KG1 (cell line): ENCODE measurements at regions not wholly inside any gene's neighbourhood (a gene's known extent, or its start where the extent isn't known, plus 50 kb on each side); places are given as distances from the start of the nearest gene placed in this dataset.
A peak's percentile ranks its signal among the peaks of the same experiment; 100 is the strongest.

Source experiments
- DNase-seq: peaks from one replicate; lab custom pipeline; 2025; lab: John Stamatoyannopoulos, UW

- DNase-seq, result no peak
Observed at GRCh38 chr10:125399289-125399688, 238.9 kb upstream of the CTBP2 start.

GRCh38 chr10:125398270-125398669, 237.9 kb upstream of the CTBP2 start:
- no peak for DNase-seq

DNA sequence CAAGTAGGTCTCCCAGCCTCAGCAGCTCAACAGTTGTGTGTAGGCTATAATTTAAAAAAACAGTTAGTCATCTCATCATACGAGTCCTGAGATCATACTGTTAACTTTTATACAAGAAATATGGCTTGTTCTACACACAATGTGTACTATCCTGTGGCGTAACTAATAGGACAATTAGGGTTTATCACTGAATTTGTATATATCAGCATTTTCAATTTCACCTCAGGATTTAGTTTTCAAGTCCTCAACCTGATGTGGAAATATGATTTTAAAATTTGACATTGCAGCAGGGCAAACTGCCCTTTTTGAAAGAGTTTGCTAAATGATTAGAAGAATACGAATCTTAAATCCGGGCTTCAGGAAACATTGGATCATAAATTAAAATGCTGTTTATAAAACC, 237.2 kb upstream of the CTBP2 start:
- no peak for DNase-seq

DNA sequence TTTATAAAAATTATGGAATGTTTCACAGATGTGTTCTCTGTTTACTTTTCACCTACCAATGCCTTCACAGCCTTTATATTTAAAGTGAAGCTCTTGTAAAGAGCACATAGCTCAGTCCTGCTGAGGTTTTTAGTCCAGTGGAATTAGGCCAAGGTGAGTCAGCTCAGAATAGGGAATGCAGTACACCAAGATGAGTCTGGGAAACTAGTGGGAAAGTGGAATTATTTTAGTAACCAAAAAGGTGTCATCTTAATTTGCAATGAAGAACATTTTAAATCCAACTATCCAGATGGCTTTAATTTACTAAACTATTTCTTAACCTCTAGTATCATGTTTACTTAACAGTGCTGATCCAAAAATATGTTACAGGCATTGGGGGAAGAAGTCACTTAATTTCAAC, 236.3 kb upstream of the CTBP2 start:
- no peak for DNase-seq

DNA sequence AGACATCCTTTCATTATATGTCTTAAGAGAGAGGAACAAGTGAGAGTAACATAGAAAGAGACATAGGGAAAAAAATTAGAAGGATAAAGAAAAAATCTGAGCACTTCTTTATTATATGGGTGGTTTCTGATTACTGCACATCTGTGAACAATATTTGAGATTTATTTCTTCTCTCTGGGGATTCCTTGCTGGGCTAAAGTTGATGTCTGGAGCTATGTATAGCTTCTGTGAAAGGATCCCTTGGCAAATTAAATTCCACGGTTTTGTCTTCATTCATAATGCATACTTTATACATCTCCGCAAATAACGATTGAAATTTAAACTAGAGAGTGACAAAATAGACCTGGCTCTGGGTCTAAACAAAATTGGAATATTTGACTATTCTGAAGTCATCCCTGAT, 232.2 kb upstream of the CTBP2 start:
- no peak for DNase-seq

- no peak for DNase-seq
Observed at GRCh38 chr10:125392154-125392553, 231.8 kb upstream of the CTBP2 start.

DNA sequence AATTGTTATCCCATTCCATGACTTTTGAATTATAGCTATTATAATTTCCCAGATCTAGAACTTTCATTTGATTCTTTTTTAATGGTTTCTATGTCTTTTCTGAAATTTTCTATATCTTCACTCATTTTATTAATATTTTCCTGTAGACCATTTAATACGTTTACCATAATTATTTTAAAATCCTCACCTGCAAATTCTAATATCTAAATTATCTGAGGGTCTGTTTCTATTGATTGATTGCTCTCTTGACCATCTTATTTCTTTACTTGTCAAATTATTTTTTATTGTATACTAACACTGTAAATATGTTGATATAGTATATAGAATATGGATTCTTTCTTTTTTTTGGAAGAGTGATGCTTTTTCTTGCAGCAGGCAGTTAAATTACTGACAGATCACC, 229.3 kb upstream of the CTBP2 start:
- no peak for DNase-seq

- no peak for DNase-seq
Observed at GRCh38 chr10:125379592-125379991, 219.2 kb upstream of the CTBP2 start.

DNA sequence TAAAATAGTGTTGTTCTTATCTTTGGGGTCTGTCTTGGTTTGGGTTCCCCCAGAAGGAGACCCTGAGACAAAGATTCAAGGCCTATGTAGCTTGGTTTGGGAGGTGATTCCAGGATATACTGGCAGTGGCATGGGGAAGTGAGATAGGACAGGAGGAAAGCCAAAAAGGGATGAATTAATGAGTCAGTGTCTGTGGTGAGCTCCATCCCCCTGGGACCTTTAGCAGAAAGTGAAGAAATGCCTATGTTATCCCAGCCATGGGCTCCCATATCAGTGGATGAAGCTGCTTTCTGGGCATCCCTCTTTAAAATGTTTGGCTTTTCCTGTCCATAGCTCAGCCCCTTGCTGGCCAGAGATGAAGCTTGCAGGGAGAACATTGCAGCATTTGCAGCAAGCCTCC, 217.0 kb upstream of the CTBP2 start:
- no peak for DNase-seq

DNA sequence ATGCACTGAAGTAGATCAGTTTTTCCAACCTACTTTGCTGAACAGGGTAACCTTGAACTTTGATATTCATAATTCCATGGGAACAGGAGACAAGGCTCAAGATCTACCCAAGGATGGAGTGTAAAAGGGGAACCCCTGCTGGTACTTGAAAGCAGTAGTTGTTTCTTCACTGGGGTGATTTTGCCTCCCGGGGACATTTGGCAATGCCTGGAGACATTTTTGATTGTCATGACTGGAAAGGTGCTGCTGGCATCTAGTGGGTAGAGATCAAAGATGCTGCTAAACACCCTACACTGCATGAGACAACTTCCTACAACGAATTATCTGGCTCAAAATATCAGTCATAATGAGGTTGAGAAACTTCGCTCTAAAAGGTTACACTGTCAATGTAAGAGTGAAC, 214.8 kb upstream of the CTBP2 start:
- no peak for DNase-seq

- no peak for DNase-seq
Observed at GRCh38 chr10:125373546-125373945, 213.2 kb upstream of the CTBP2 start.

DNA sequence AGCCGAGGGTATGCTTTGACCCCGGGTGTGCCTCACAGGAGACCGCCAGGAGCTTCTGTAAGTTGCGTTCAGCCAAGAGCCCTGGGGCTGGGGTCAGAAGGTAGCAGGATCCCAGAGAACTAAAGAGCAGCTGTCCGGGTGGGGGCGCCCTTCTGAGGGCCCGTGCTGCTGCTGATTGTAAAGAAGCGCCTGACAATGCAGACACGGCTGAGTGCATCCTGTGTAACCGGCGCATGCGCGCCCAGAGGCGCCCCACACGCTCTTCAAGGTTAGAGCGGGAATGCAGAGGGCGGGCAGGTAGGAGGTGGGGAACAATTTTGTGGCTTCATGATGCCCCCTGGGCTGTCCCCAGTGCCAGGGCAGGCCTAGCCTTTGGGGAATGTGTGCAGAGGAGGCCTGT, 210.2 kb upstream of the CTBP2 start:
- no peak for DNase-seq

DNA sequence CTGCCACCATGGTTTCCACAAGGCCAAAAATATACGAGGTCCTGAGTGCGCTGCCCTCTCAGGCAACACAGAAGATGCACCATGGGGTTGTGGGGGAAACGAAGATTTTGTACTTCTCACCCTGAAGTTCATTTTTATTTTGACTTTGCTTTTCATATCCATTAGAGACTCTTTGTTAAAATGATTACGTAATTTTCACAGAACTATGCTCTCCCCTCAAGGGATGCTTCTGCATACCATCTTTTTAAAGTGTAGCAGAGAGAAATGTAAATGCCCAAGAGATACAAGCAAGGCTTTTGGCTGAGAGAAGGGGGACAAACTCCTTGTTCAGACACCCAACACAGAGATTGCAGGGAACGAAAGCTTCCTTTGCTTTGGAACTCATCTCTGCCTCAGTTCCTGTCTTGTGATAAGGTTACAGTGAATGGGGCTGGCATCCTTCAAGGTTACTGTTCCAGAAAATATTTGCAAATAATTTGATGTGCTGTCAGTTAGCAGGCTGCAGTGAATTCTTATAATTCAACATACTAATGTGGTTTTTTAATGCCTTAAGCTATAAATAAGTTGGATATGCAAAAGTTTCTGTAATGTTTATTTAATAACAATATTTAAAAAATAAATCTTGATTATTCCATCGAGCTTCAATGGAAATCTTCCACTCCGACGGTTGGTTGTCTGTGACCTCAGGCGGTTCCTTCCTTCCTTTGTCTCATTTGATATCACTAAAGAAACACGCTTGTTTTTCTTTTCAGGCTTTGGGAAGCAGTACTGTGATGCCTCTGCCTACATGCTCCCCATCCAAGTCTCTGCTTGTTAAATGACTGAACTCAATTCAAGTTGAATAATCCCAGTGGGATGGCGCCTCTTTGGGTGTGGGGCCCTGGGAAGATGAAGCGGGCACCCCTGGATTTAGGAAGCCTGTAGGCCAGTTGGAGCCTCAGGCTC, 209.3 kb upstream of the CTBP2 start:
- DNase-seq, result no peak

GRCh38 chr10:125368146-125368545, 207.8 kb upstream of the CTBP2 start:
- DNase-seq, result no peak

DNA sequence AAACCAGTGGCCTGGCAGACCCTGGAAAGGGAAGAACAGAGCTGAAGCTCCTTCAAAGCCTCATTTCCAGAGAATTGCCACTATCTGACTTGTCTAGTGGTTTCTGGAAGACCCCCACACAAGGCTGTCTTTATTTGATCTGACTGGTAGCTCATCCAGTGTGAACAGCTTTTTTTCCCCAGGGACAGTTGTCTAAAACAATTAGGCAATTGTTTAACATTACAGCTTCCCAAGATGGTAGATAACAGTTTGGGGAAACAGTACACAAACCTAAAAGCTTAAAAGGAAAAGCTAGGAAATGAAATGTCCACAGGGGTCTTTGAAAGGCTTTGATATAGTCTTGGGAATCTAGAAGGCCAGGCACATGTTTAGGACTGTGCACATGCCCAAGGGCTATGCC, 203.4 kb upstream of the CTBP2 start:
- DNase-seq, result no peak

- no peak for DNase-seq
Observed at GRCh38 chr10:125362950-125363349, 202.6 kb upstream of the CTBP2 start.

DNA sequence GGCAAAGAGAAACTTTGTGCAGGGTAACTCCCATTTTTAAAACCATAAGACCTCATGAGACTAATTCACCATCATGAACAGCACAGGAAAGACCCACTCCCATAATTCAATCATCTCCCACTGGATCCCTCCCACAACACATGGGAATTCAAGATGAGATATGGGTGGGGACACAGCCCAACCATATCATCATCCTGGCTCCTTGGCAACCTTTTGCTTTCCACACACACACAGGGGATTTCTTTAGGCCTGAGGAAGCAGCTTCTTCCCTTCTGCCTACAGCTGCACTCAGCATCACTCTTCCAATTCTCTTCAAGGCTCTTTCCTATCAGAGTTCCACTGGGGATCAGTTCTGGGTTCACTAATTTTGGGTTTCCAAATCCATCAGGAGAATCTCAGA, 199.0 kb upstream of the CTBP2 start:
- DNase-seq, result no peak

DNA sequence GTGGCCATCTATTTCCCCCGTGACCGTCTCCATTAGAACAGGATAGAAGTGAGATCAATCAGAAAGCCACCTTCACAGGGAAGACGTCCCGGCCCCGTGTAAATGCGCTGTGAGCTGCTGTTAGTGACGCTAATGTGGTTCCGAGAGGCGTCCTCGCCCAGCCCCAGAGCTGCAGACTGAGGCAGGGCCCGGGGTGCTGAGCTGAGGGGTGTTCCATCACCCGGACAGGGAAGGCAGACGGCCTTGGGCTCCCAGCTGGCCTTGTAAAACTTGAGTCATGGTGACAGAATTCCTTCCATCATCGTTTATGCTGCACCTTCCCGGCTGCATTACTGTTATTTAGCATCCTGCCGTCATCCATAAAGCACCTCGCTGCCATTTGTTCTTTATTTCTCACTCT, 195.3 kb upstream of the CTBP2 start:
- no peak for DNase-seq

DNA sequence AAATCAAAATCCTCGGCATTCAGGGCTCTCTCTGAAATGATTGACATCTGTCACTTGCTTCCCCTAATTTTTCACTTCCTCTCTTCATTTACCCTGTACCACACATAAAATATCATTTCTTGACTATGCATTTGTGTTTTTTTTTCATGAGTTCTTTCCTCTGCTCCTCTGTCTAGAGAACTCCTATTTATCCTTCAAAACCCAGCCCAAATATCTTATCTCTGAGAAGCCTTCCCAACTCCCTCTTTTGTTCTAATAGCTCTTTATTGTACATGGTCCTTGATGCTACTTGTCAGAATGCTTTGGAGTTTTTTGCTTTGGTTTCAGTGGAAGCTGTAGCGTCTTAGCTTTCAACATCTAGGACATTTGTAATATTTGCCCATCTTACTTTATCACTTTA, 190.2 kb upstream of the CTBP2 start:
- no peak for DNase-seq

DNA sequence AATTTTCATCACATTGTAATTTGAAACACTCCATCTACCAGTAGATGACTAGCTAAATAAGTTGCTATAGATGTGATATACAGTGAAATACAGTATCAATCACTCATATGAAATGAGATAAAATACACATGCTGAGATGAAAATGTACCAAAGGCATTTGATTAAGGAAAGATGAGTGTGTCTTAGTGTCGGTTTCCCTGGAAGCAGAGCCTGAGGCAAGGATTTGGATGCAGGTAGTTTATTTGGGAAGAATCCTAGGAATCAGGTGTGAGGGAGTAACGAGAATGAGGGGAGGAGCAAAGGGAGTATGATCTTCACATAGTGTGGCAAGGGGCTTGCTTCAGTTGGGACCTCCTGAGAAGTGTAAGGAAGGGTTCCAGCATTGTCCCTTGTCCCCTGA, 188.2 kb upstream of the CTBP2 start:
- DNase-seq, result no peak

DNA sequence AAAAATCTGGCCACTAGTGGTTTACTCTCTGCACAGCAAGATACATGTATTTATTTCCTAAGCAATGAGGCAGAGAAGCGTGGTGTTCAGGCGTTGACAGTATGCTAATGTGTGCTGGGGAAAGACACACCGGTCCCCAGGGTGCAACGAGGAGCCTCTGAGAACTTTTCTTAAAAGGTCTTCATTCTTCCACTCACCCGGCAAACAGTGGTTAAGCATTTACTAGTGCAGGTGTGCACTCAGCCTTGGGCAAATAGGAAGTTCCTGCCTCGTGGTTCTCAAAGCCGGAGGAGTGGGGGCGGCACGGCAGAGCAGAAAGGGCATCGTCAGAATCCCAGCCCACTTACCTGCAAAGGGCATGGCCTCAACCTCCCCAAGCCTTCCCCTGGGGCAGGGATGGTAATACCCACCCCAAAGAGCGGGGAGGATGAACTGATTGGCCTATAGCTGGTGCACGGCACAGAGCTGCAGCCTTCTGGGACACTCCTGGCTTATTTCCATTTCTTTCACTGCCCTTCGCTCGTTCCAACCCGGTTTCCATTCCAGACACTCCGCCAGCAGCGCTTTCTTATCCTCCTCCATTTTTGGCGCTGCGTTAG, 184.3 kb upstream of the CTBP2 start:
- DNase-seq, result no peak

DNA sequence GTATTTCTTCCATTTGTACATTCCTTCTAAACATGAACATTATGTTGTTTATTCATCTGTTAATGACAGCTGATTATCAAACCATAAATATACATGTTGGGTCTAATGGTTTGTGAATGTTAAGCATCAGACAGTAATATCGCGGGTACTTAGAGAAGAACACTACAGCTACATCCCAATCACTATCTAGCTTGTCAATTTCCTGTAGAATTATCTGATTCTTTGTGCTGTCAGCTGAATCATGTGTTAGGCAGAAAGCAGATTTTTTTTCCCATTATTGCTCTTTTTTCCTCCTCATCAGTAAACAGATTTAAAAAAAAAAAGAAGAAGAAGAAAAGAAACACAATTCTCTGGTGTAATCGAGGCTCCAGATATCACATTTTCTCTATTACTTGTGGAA, 183.6 kb upstream of the CTBP2 start:
- DNase-seq, result no peak

- peak; percentile 10 for DNase-seq
Observed at GRCh38 chr10:125343118-125343925, 183.0 kb upstream of the CTBP2 start.
